ENCODE measurements at regions not wholly inside any gene's neighbourhood (a gene's known extent, or its start where the extent isn't known, plus 50 kb on each side); places are given as distances from the start of the nearest gene placed in this dataset.

- no peak for DNase-seq (ENCODE audit: low read depth, low spot score)
- ChIA-PET CTCF (interaction anchor here (1.6 kb wide), 1 partner anchor 39 kb away, joined by 3 read pairs; no protein-coding TSS in a partner anchor), POLR2A (interaction anchor here (0.6 to 1.8 kb wide), 2 partner anchors 22 to 31 kb away, joined by 4 to 5 read pairs; no protein-coding TSS in a partner anchor)
- no peak for TF ChIP-seq CTCF (IDR thresholded peaks at IDR 0.05; ENCODE audit: insufficient read depth, low read length, missing control alignments)
- no peak overlapping the region for H3K4me3 ChIP-seq (ENCODE audit: low read depth, low read length)
These were observed 682.9 kb upstream of the ADAMTS5 start for GRCh38 chr21:27649762-27650161.

GRCh38 chr21:27649323-27649722 is 682.4 kb upstream of the ADAMTS5 start:
- peak; percentile 88 for DNase-seq (ENCODE audit: low read depth, low spot score)
- ChIA-PET POLR2A (interaction anchor here (0.6 to 1.8 kb wide), 3 partner anchors 23 to 78 kb away, joined by 3 to 5 read pairs (median 4); no protein-coding TSS in a partner anchor), CTCF (interaction anchor here (1.2 to 1.6 kb wide), 2 partner anchors 38 to 84 kb away, joined by 3 read pairs; no protein-coding TSS in a partner anchor)
- no peak for TF ChIP-seq CTCF (IDR thresholded peaks at IDR 0.05; ENCODE audit: insufficient read depth, low read length, missing control alignments)
- no peak overlapping the region for H3K4me3 ChIP-seq (ENCODE audit: low read depth, low read length)

GRCh38 chr21:27648560-27648959 is 681.7 kb upstream of the ADAMTS5 start:
- DNase-seq (ENCODE audit: low read depth, low spot score): peak; percentile 68
- no peak overlapping the region for H3K4me3 ChIP-seq (ENCODE audit: low read depth, low read length)
- ChIA-PET POLR2A (interaction anchor here (1.2 to 1.8 kb wide), 2 partner anchors 24 to 77 kb away, joined by 3 to 5 read pairs; no protein-coding TSS in a partner anchor), CTCF (interaction anchor here (1.2 to 1.6 kb wide), 2 partner anchors 38 to 83 kb away, joined by 3 read pairs; no protein-coding TSS in a partner anchor)
- TF ChIP-seq CTCF (IDR thresholded peaks at IDR 0.05; ENCODE audit: insufficient read depth, low read length, missing control alignments): no peak

GRCh38 chr21:27647921-27648320 is 681.0 kb upstream of the ADAMTS5 start:
- TF ChIP-seq CTCF (IDR thresholded peaks at IDR 0.05; ENCODE audit: insufficient read depth, low read length, missing control alignments): no peak
- DNase-seq (ENCODE audit: low read depth, low spot score): no peak
- H3K4me3 ChIP-seq (ENCODE audit: low read depth, low read length): no peak overlapping the region
- ChIA-PET POLR2A (interaction anchor here (1.2 kb wide), 1 partner anchor 76 kb away, joined by 3 read pairs; no protein-coding TSS in a partner anchor), CTCF (interaction anchor here (1.2 kb wide), 1 partner anchor 82 kb away, joined by 3 read pairs; no protein-coding TSS in a partner anchor)

- DNase-seq (ENCODE audit: low read depth, low spot score): no peak
- no peak for TF ChIP-seq CTCF (IDR thresholded peaks at IDR 0.05; ENCODE audit: insufficient read depth, low read length, missing control alignments)
- ChIA-PET CTCF (no interaction called here), POLR2A (no interaction called here)
- H3K4me3 ChIP-seq (ENCODE audit: low read depth, low read length): no peak overlapping the region
These were observed 680.5 kb upstream of the ADAMTS5 start for GRCh38 chr21:27647401-27647800.

- H3K4me3 ChIP-seq (ENCODE audit: low read depth, low read length): no peak overlapping the region
- TF ChIP-seq CTCF (IDR thresholded peaks at IDR 0.05; ENCODE audit: insufficient read depth, low read length, missing control alignments): no peak
- CTCF ChIA-PET: no interaction called here
- DNase-seq (ENCODE audit: low read depth, low spot score): no peak
- POLR2A ChIA-PET: no interaction called here
These were observed 679.8 kb upstream of the ADAMTS5 start for GRCh38 chr21:27646691-27647090.

Measured in AG04449 (cell line).